Endothelial cell of umbilical vein (primary cell): ENCODE measurements at regions not wholly inside any gene's neighbourhood (a gene's known extent, or its start where the extent isn't known, plus 50 kb on each side); places are given as distances from the start of the nearest gene placed in this dataset.

ENCODE experiments used
- CTCF ChIP-seq, 2 donors: IDR thresholded peaks; 1 replicate in 1 of 2; 2 replicates in 1 of 2; pipeline ENCODE4 v1.5.1; 2011; ENCODE audit warnings: low read length in 2 of 2, mild to moderate bottlenecking in 2 of 2, moderate library complexity in 2 of 2, control low read depth in 1 of 2, inconsistent platforms in 1 of 2, low read depth in 1 of 2; ENCODE audit not compliant: insufficient read depth in 1 of 2; ENCODE audit errors: extremely low read depth in 1 of 2
- EZH2 ChIP-seq: IDR thresholded peaks from 2 replicates; pipeline ENCODE4 v1.6.1; 2012; ENCODE audit warnings: borderline replicate concordance, low read depth, mild to moderate bottlenecking, moderate library complexity, low read length, inconsistent platforms; ENCODE audit not compliant: severe bottlenecking
- JUN ChIP-seq: IDR thresholded peaks from 2 replicates; pipeline ENCODE4 v1.6.1; 2011; ENCODE audit warnings: borderline replicate concordance, low read depth; ENCODE audit not compliant: insufficient read length, insufficient read depth
- MAX ChIP-seq: IDR thresholded peaks from 2 replicates; pipeline ENCODE4 v1.6.1; 2011; ENCODE audit not compliant: insufficient read depth, insufficient read length
- MYC ChIP-seq: IDR thresholded peaks from one replicate; pipeline ENCODE4 v1.6.1; 2011; ENCODE audit warnings: mild to moderate bottlenecking, low read depth, low read length
- POLR2A ChIP-seq: IDR thresholded peaks from 2 replicates; pipeline ENCODE4 v1.6.1; 2012; ENCODE audit warnings: low read depth, mild to moderate bottlenecking, control low read depth, low read length
- POLR2AphosphoS5 ChIP-seq: IDR thresholded peaks from 2 replicates; pipeline ENCODE4 v1.6.1; 2012; ENCODE audit warnings: low read depth, mild to moderate bottlenecking, control low read depth, low read length, moderate library complexity; ENCODE audit not compliant: insufficient read depth

GRCh38 chr6:108768792-108769524, 79.3 kb upstream of the ARMC2 start:
- TF ChIP-seq CTCF (IDR thresholded peaks at IDR 0.05; ENCODE audit: extremely low read depth in 1 of 2, insufficient read depth in 1 of 2, low read depth in 1 of 2, low read length in 2 of 2) (no peak), MAX (no peak), EZH2 (no peak), POLR2AphosphoS5 (no peak), POLR2A (no peak), JUN (no peak), MYC (no peak)
